ENCODE measurements at regions not wholly inside any gene's neighbourhood (a gene's known extent, or its start where the extent isn't known, plus 50 kb on each side); places are given as distances from the start of the nearest gene placed in this dataset.

GRCh38 chr2:224191465-224191864 is 152.4 kb upstream of the SERPINE2 start:
- TF ChIP-seq CTCF (IDR thresholded peaks at IDR 0.05) (no peak), POLR2A (IDR thresholded peaks at IDR 0.05) (no peak)

Data from gastroesophageal sphincter (tissue), 3 donors.